Left lung (tissue), 4 donors: ENCODE measurements at regions not wholly inside any gene's neighbourhood (a gene's known extent, or its start where the extent isn't known, plus 50 kb on each side); places are given as distances from the start of the nearest gene placed in this dataset.

Experiments
- ATAC-seq: fragments of 200-7000 bp; cut with Tn5 transposase; one replicate; pipeline ENCODE4 v1.9.1; 2020; ENCODE audit warnings: moderate library complexity
- DNase-seq, 4 donors: peaks; one replicate each; pipeline ENCODE4 v3.0.0-alpha.2; 2013 to 2020
- H3K27ac ChIP-seq, 2 donors: fragments of 200-600 bp; sonication (generic) in 1 of 2; one replicate each; pipeline versions ENCODE4 v1.5.0 to v1.8.0; 2020 to 2021
- H3K27me3 ChIP-seq, 2 donors: fragments of 200-600 bp; sonication (generic) in 1 of 2; one replicate each; pipeline versions ENCODE4 v1.5.0 to v1.8.0; 2020 to 2021
- H3K36me3 ChIP-seq, 2 donors: fragments of 200-600 bp; sonication (generic) in 1 of 2; one replicate each; pipeline versions ENCODE4 v1.5.0 to v1.8.0; 2020 to 2021
- H3K4me1 ChIP-seq, 2 donors: fragments of 200-600 bp; one replicate each; pipeline ENCODE4 v1.8.0; 2021
- H3K4me3 ChIP-seq, 2 donors: fragments of 200-600 bp; sonication (generic) in 1 of 2; one replicate each; pipeline versions ENCODE4 v1.5.0 to v1.8.0; 2020 to 2021; ENCODE audit warnings: mild to moderate bottlenecking in 1 of 2
- H3K9me3 ChIP-seq, 2 donors: fragments of 200-600 bp; sonication (generic) in 1 of 2; one replicate each; pipeline versions ENCODE4 v1.5.0 to v1.8.0; 2020 to 2021
- intact Hi-C, 2 donors: fragments of 100-400 bp; cut with DNase I; formaldehyde crosslinking; loops; one replicate each; pipeline versions ENCODE4 v1.11.2 to v1.14.2; 2022
- TF ChIP-seq, protein P1 (sequence below), 2 donors: fragments of 200-600 bp; sonication (generic) in 1 of 2; IDR thresholded peaks; one replicate each; pipeline versions ENCODE4 v1.5.0 to v1.8.0; 2021; ENCODE audit warnings: antibody characterized with exemption in 2 of 2
- donor health status: DM: no; HTN: yes; CAD: no.
- donor health status: DM: no; HTN: no; CAD: no.

DNA sequence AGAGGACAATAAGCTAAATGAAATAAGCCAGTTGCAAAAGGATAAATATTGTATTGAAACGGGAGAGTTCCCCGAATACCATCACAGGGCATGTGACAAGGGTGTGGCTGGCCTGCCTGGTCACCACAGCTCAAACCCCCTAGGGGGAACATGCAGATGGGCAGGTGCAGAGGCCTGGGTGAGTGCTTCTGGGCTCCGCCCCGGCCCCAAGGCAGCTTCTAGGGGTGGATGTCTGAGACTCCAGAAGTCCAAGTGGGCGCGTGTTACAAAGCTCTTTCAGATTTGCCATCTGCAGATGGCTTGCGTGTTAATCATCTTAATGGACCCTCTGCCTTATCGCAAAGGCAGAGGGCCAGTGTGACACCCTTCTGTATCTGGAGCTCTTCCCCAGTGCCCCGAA, 559.2 kb upstream of the IMPG1 start:
- Histone ChIP-seq H3K27me3 (no peaks in the 10 kb centered on the region), H3K9me3 (peaks cover 0 to 24% of the 10 kb centered on the region in 2 donors), H3K4me3 (no peak overlapping the region), H3K36me3 (no peaks in the 10 kb centered on the region), H3K27ac (no peak overlapping the region), H3K4me1 (no peaks in the 10 kb centered on the region)
- no peak for DNase-seq
- intact Hi-C loops = no loop called here
- TF ChIP-seq, protein P1, sequence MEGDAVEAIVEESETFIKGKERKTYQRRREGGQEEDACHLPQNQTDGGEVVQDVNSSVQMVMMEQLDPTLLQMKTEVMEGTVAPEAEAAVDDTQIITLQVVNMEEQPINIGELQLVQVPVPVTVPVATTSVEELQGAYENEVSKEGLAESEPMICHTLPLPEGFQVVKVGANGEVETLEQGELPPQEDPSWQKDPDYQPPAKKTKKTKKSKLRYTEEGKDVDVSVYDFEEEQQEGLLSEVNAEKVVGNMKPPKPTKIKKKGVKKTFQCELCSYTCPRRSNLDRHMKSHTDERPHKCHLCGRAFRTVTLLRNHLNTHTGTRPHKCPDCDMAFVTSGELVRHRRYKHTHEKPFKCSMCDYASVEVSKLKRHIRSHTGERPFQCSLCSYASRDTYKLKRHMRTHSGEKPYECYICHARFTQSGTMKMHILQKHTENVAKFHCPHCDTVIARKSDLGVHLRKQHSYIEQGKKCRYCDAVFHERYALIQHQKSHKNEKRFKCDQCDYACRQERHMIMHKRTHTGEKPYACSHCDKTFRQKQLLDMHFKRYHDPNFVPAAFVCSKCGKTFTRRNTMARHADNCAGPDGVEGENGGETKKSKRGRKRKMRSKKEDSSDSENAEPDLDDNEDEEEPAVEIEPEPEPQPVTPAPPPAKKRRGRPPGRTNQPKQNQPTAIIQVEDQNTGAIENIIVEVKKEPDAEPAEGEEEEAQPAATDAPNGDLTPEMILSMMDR (IDR thresholded peaks at IDR 0.05) = no peak
- ATAC-seq = no peak

DNA sequence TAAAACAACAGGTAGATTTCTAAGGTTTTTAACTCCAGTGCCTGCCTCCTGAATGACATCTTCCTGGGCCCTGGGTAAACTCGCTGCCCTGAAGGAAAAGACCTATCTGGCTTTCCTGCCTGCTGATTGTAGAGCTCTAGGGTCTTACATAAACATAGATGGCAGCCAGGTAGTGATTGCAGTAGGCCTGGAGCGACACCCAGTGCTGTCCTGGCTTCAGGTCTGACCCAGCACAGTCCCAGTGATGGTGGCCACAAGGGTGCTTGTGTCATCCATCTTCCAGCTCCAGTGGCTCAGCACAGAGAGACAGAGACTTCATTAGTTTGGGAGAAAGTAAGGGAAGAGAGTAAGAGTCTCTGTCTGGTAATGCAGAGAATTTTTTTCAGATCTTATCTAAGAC, 542.9 kb upstream of the IMPG1 start:
- intact Hi-C loops = no loop called here
- Histone ChIP-seq H3K9me3 (no peaks in the 10 kb centered on the region), H3K4me1 (no peaks in the 10 kb centered on the region), H3K36me3 (no peaks in the 10 kb centered on the region), H3K27ac (no peak overlapping the region), H3K4me3 (no peak overlapping the region), H3K27me3 (no peaks in the 10 kb centered on the region)
- DNase-seq (no peak), ATAC-seq (no peak)
- TF ChIP-seq, protein P1 (IDR thresholded peaks at IDR 0.05) = no peak

DNA sequence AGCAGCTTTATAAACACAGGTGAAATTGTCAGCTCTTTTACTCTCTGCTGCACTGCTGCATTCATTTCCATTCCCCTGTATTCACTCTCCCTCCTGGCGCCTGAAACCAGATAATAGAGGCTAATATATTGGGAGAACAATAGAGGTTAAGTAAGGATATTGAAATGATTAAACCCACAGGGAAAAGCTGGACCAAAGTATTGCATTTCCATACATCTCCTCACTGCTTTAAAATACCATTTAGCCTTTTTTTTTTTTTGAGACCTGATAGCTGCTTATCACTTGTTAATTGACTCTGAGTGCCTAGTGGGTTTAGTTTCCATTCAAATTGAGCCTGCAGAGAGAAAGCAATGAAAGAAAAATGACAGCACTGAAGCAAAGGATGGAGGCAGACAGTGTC, 540.5 kb upstream of the IMPG1 start:
- no peak for ATAC-seq
- H3K27me3 ChIP-seq = no peaks in the 10 kb centered on the region

DNA sequence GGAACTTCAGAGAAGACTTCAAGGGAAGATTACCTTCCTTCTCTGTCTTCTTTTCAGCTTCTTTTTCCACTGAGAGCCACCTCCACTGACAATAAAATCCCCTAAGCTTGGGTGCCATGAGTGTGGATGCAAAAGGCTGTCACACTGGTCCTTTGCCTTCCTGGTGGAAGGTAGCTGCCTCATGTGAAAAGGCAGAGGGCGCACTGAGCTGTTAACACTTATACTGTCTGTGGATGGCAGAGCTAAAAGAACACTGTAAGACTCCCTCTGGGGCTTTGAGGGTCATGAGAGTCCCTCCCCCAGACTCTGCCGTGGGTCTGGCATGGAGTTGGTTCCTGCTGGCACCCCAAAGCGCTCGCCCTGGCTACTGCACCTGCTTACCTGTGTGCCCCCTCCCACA, 536.7 kb upstream of the IMPG1 start:
- Histone ChIP-seq H3K27ac (no peak overlapping the region), H3K9me3 (no peaks in the 10 kb centered on the region), H3K4me1 (no peaks in the 10 kb centered on the region), H3K36me3 (no peaks in the 10 kb centered on the region), H3K27me3 (no peaks in the 10 kb centered on the region), H3K4me3 (no peak overlapping the region)
- TF ChIP-seq, protein P1 (IDR thresholded peaks at IDR 0.05) = no peak
- intact Hi-C loops = no loop called here
- ATAC-seq (no peak), DNase-seq (no peak)

More for the DNA sequence above, 540.5 kb upstream of the IMPG1 start:
- TF ChIP-seq, protein P1 (IDR thresholded peaks at IDR 0.05) = no peak
- DNase-seq = no peak
- Histone ChIP-seq H3K9me3 (no peaks in the 10 kb centered on the region), H3K36me3 (no peaks in the 10 kb centered on the region), H3K27ac (no peak overlapping the region), H3K4me3 (no peak overlapping the region), H3K4me1 (no peaks in the 10 kb centered on the region)
- intact Hi-C loops = no loop called here

DNA sequence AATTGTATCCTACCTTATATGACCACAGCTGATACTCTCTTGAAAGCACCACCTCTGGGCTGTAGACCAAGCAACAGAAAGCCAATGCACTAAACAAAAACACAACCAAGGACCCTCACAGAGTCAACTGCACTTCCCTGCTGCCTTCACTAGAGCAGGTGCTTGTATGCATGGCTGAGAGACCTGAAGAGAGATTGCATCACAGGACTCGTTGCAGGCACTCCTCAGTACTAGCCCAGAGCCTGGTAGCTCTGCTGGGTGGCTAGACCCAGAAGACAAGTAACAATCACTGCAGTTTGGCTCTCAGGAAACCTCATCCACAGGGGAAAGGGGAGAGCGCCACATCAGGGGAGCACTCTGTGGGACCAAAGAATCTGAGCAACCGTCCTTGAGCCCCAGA, 521.6 kb upstream of the IMPG1 start:
- intact Hi-C loops = no loop called here
- Histone ChIP-seq H3K27me3 (no peaks in the 10 kb centered on the region), H3K36me3 (no peaks in the 10 kb centered on the region), H3K4me1 (no peaks in the 10 kb centered on the region), H3K4me3 (no peak overlapping the region), H3K27ac (no peak overlapping the region), H3K9me3 (no peaks in the 10 kb centered on the region)
- no peak for DNase-seq
- ATAC-seq = no peak
- TF ChIP-seq, protein P1 (IDR thresholded peaks at IDR 0.05) = no peak
